GM21529 (cell line): ENCODE measurements at regions not wholly inside any gene's neighbourhood (a gene's known extent, or its start where the extent isn't known, plus 50 kb on each side); places are given as distances from the start of the nearest gene placed in this dataset.

Experiments
- ATAC-seq: cut with Tn5 transposase; IDR thresholded peaks from one replicate; pipeline ENCODE4 v1.9.1; 2021; ENCODE audit not compliant: unreplicated experiment

GRCh38 chr1:87863317-87863716 lies 534.6 kb downstream of the LMO4 start:
- no peak for ATAC-seq

GRCh38 chr1:87864676-87865075 lies 536.0 kb downstream of the LMO4 start:
- ATAC-seq = no peak

- ATAC-seq = no peak
These were observed 537.7 kb downstream of the LMO4 start for GRCh38 chr1:87866416-87866815.

- no peak for ATAC-seq
These were observed 538.9 kb downstream of the LMO4 start for GRCh38 chr1:87867626-87868025.

GRCh38 chr1:87869567-87869966 lies 540.9 kb downstream of the LMO4 start:
- no peak for ATAC-seq

- peak; percentile 71 for ATAC-seq
These were observed 543.5 kb downstream of the LMO4 start for GRCh38 chr1:87872189-87872588.

- no peak for ATAC-seq
These were observed 544.0 kb downstream of the LMO4 start for GRCh38 chr1:87872692-87873091.

GRCh38 chr1:87878873-87879272 lies 550.2 kb downstream of the LMO4 start:
- ATAC-seq = no peak

- no peak for ATAC-seq
These were observed 551.5 kb downstream of the LMO4 start for GRCh38 chr1:87880098-87880760.

- ATAC-seq = no peak
These were observed 552.1 kb downstream of the LMO4 start for GRCh38 chr1:87880764-87881163.

GRCh38 chr1:87883906-87884305 lies 555.2 kb downstream of the LMO4 start:
- ATAC-seq = no peak

- ATAC-seq = no peak
These were observed 555.9 kb downstream of the LMO4 start for GRCh38 chr1:87884581-87884980.

GRCh38 chr1:87885278-87886025 lies 556.8 kb downstream of the LMO4 start:
- no peak for ATAC-seq

- no peak for ATAC-seq
These were observed 558.4 kb downstream of the LMO4 start for GRCh38 chr1:87887100-87887499.

- ATAC-seq = no peak
These were observed 559.8 kb downstream of the LMO4 start for GRCh38 chr1:87888446-87888845.

GRCh38 chr1:87894062-87894461 lies 565.4 kb downstream of the LMO4 start:
- no peak for ATAC-seq

- ATAC-seq = no peak
These were observed 568.8 kb downstream of the LMO4 start for GRCh38 chr1:87897481-87897880.

- ATAC-seq = no peak
These were observed 569.8 kb downstream of the LMO4 start for GRCh38 chr1:87898431-87898830.

GRCh38 chr1:87899017-87899416 lies 570.3 kb downstream of the LMO4 start:
- ATAC-seq = no peak

- no peak for ATAC-seq
These were observed 571.1 kb downstream of the LMO4 start for GRCh38 chr1:87899746-87900145.

GRCh38 chr1:87902830-87903229 lies 574.1 kb downstream of the LMO4 start:
- ATAC-seq = peak; percentile 76

GRCh38 chr1:87903242-87903641 lies 574.6 kb downstream of the LMO4 start:
- ATAC-seq = no peak

GRCh38 chr1:87904651-87905050 lies 576.0 kb downstream of the LMO4 start:
- no peak for ATAC-seq
